ENCODE measurements at regions not wholly inside any gene's neighbourhood (a gene's known extent, or its start where the extent isn't known, plus 50 kb on each side); places are given as distances from the start of the nearest gene placed in this dataset.

GRCh38 chr2:177314722-177315264, 50.3 kb upstream of the NFE2L2 start:
- DNase-seq: no peak

- DNase-seq: no peak
Observed at GRCh38 chr2:177315364-177315763, 50.8 kb upstream of the NFE2L2 start.

- no peak for DNase-seq
Observed at GRCh38 chr2:177316756-177317155, 52.2 kb upstream of the NFE2L2 start.

- DNase-seq: no peak
Observed at GRCh38 chr2:177317443-177317842, 52.9 kb upstream of the NFE2L2 start.

- no peak for DNase-seq
Observed at GRCh38 chr2:177317857-177318256, 53.3 kb upstream of the NFE2L2 start.

- DNase-seq: no peak
Observed at GRCh38 chr2:177318613-177319012, 54.1 kb upstream of the NFE2L2 start.

GRCh38 chr2:177320596-177320995, 56.1 kb upstream of the NFE2L2 start:
- no peak for DNase-seq

GRCh38 chr2:177322801-177323261, 58.3 kb upstream of the NFE2L2 start:
- DNase-seq: no peak

GRCh38 chr2:177324797-177325196, 60.3 kb upstream of the NFE2L2 start:
- no peak for DNase-seq

- DNase-seq: no peak
Observed at GRCh38 chr2:177325554-177325953, 61.0 kb upstream of the NFE2L2 start.

GRCh38 chr2:177326005-177326404, 61.5 kb upstream of the NFE2L2 start:
- no peak for DNase-seq

- no peak for DNase-seq
Observed at GRCh38 chr2:177326591-177326990, 62.1 kb upstream of the NFE2L2 start.

- DNase-seq: no peak
Observed at GRCh38 chr2:177327009-177327408, 62.5 kb upstream of the NFE2L2 start.

GRCh38 chr2:177328056-177328455, 63.5 kb upstream of the NFE2L2 start:
- DNase-seq: no peak

- DNase-seq: no peak
Observed at GRCh38 chr2:177329064-177329463, 63.5 kb upstream of the AGPS start.

- DNase-seq: no peak
Observed at GRCh38 chr2:177331466-177331997, 61.0 kb upstream of the AGPS start.

GRCh38 chr2:177332026-177332991, 60.3 kb upstream of the AGPS start:
- peak; percentile 65 for DNase-seq

GRCh38 chr2:177332992-177333388, 59.6 kb upstream of the AGPS start:
- DNase-seq: no peak

GRCh38 chr2:177334940-177335543, 57.5 kb upstream of the AGPS start:
- peak; percentile 66 for DNase-seq

GRCh38 chr2:177335917-177336450, 56.6 kb upstream of the AGPS start:
- DNase-seq: no peak

GRCh38 chr2:177338177-177338721, 54.3 kb upstream of the AGPS start:
- DNase-seq: no peak

- DNase-seq: no peak
Observed at GRCh38 chr2:177340158-177340557, 52.4 kb upstream of the AGPS start.

- DNase-seq: no peak
Observed at GRCh38 chr2:177342736-177343135, 49.8 kb upstream of the AGPS start.

Measured in NCI-H774 (cell line).